ENCODE measurements at regions not wholly inside any gene's neighbourhood (a gene's known extent, or its start where the extent isn't known, plus 50 kb on each side); places are given as distances from the start of the nearest gene placed in this dataset.

GRCh38 chr13:103143432-103143831, 77.2 kb upstream of the SLC10A2 start (continued):
- TF ChIP-seq, protein P1, sequence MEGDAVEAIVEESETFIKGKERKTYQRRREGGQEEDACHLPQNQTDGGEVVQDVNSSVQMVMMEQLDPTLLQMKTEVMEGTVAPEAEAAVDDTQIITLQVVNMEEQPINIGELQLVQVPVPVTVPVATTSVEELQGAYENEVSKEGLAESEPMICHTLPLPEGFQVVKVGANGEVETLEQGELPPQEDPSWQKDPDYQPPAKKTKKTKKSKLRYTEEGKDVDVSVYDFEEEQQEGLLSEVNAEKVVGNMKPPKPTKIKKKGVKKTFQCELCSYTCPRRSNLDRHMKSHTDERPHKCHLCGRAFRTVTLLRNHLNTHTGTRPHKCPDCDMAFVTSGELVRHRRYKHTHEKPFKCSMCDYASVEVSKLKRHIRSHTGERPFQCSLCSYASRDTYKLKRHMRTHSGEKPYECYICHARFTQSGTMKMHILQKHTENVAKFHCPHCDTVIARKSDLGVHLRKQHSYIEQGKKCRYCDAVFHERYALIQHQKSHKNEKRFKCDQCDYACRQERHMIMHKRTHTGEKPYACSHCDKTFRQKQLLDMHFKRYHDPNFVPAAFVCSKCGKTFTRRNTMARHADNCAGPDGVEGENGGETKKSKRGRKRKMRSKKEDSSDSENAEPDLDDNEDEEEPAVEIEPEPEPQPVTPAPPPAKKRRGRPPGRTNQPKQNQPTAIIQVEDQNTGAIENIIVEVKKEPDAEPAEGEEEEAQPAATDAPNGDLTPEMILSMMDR (conservative IDR thresholded peaks at IDR 0.05; ENCODE audit: low read depth in 2 of 2), result no peak
- no peak for TF ChIP-seq POLR2AphosphoS5 (IDR thresholded peaks at IDR 0.05; ENCODE audit: low read depth)
- TF ChIP-seq EZH2phosphoT487 (IDR thresholded peaks at IDR 0.05; ENCODE audit: unreplicated experiment), result no peak
- no peak for TF ChIP-seq ZNF114 (CRISPR knock-in tag; IDR thresholded peaks at IDR 0.05)
- TF ChIP-seq JUNB (IDR thresholded peaks at IDR 0.05; ENCODE audit: unreplicated experiment), result no peak

DNA sequence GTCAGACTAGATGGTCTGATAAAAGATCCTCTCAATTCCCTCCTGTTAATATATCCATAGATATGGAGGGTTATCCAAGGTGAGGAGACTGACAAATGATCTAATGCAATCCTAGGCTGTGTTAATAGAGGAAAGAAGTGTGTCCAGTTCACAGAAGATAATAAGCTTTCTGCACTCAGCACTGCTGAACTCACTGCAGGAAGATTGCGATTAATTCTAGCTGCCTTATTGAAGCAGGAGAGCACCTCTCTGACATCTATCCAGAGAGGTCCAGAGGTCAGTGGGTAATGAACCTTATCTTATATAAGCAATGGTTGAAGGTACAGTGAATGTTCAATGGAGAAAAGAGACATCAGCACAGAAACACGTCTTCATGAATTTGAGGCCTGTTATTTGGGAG, 75.9 kb upstream of the SLC10A2 start:
- Mint-ChIP-seq H3K36me3 (ENCODE audit: low read depth) (no peaks in the 10 kb centered on the region), H3K4me1 (no peaks in the 10 kb centered on the region), H3K9me3 (no peaks in the 10 kb centered on the region), H3K27me3 (ENCODE audit: insufficient read depth, low read depth, poor library complexity) (peaks cover 3% of the 10 kb centered on the region), H3K27ac (no peak overlapping the region), H3K4me3 (no peak overlapping the region)
- Histone ChIP-seq H3K9me2 (ENCODE audit: insufficient read depth) (no peaks in the 10 kb centered on the region), H3K4me1 (ENCODE audit: insufficient read depth) (no peaks in the 10 kb centered on the region), H3K36me3 (ENCODE audit: insufficient read depth) (no peaks in the 10 kb centered on the region), H3K79me2 (replicated peaks; ENCODE audit: insufficient read depth) (no peaks in the 10 kb centered on the region), H4K20me1 (replicated peaks; ENCODE audit: insufficient read depth) (no peaks in the 10 kb centered on the region), H3F3A (replicated peaks; ENCODE audit: low read depth) (no peaks in the 10 kb centered on the region), H3K4me2 (no peak overlapping the region), H3K27ac (ENCODE audit: low read depth) (no peak overlapping the region), H2AFZ (no peak overlapping the region), H3K27me3 (ENCODE audit: insufficient read depth) (no peaks in the 10 kb centered on the region), H3K4me3 (no peak overlapping the region)
- ATAC-seq (no peak), DNase-seq (ENCODE audit: low spot score) (no peak)
- TF ChIP-seq, protein P1 (conservative IDR thresholded peaks at IDR 0.05; ENCODE audit: low read depth in 2 of 2), result no peak
- no peak for TF ChIP-seq POLR2AphosphoS5 (IDR thresholded peaks at IDR 0.05; ENCODE audit: low read depth)
- TF ChIP-seq EZH2phosphoT487 (IDR thresholded peaks at IDR 0.05; ENCODE audit: unreplicated experiment), result no peak
- no peak for TF ChIP-seq JUNB (IDR thresholded peaks at IDR 0.05; ENCODE audit: unreplicated experiment)
- TF ChIP-seq ZNF462 (CRISPR knock-in tag; IDR thresholded peaks at IDR 0.05), result no peak
- TF ChIP-seq ZNF114 (CRISPR knock-in tag; IDR thresholded peaks at IDR 0.05), result no peak
- no peak for TF ChIP-seq CREB1 (CRISPR knock-in tag; IDR thresholded peaks at IDR 0.05; ENCODE audit: low read depth)
- TF ChIP-seq, protein P2, sequence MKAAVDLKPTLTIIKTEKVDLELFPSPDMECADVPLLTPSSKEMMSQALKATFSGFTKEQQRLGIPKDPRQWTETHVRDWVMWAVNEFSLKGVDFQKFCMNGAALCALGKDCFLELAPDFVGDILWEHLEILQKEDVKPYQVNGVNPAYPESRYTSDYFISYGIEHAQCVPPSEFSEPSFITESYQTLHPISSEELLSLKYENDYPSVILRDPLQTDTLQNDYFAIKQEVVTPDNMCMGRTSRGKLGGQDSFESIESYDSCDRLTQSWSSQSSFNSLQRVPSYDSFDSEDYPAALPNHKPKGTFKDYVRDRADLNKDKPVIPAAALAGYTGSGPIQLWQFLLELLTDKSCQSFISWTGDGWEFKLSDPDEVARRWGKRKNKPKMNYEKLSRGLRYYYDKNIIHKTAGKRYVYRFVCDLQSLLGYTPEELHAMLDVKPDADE (IDR thresholded peaks at IDR 0.05), result no peak
- no peak for TF ChIP-seq NANOG (IDR thresholded peaks at IDR 0.05; ENCODE audit: borderline replicate concordance)
- TF ChIP-seq ZNF331 (CRISPR knock-in tag; IDR thresholded peaks at IDR 0.05; ENCODE audit: low read depth), result no peak
- no peak for TF ChIP-seq EZH2 (IDR thresholded peaks at IDR 0.05; ENCODE audit: low read depth, unreplicated experiment)
- TF ChIP-seq STAT1 (IDR thresholded peaks at IDR 0.05; ENCODE audit: unreplicated experiment), result no peak

Measured in GM23338 (cell line).